ENCODE measurements at regions not wholly inside any gene's neighbourhood (a gene's known extent, or its start where the extent isn't known, plus 50 kb on each side); places are given as distances from the start of the nearest gene placed in this dataset.
"Not testable (repeated sequence)": the region's sequence is repeated elsewhere in the genome, so short reads cannot be mapped to it uniquely, and the experiment has no call there.

- Histone ChIP-seq H3K4me1 (no peaks in the 10 kb centered on the region), H3K27ac (no peak overlapping the region), H3K36me3 (no peaks in the 10 kb centered on the region), H3K27me3 (no peaks in the 10 kb centered on the region), H3K4me3 (no peak overlapping the region), H3K9me3 (no peaks in the 10 kb centered on the region)
- ATAC-seq, result no peak
- no peak for TF ChIP-seq CTCF (IDR thresholded peaks at IDR 0.05)
- 33 to 58% methylated on average over 1 of the region's 1 CpG for WGBS, 2 donors
- no peak for DNase-seq
- no peak for FAIRE-seq
- intact Hi-C loops (cut with DNase I), result no loop called here
These were observed 1353.9 kb downstream of the NCAM2 start for GRCh38 chr21:22352088-22352487.

GRCh38 chr21:22355949-22356348, 1357.7 kb downstream of the NCAM2 start:
- no peaks in the 10 kb centered on the region for H3K4me1 ChIP-seq
- WGBS, 2 donors, result 64 to 87% methylated on average over 1 of the region's 1 CpG
- no peak for FAIRE-seq
- intact Hi-C loops (cut with DNase I), result no loop called here
- no peaks in the 10 kb centered on the region for H3K9me3 ChIP-seq
- no peak for ATAC-seq
- H3K4me3 ChIP-seq, result no peak overlapping the region
- H3K27me3 ChIP-seq, result no peaks in the 10 kb centered on the region
- H3K27ac ChIP-seq, result no peak overlapping the region
- no peak for TF ChIP-seq CTCF (IDR thresholded peaks at IDR 0.05)
- DNase-seq, result no peak
- H3K36me3 ChIP-seq, result no peaks in the 10 kb centered on the region

- H3K4me1 ChIP-seq, result no peaks in the 10 kb centered on the region
- no peaks in the 10 kb centered on the region for H3K27me3 ChIP-seq
- intact Hi-C loops (cut with DNase I), result no loop called here
- H3K27ac ChIP-seq, result no peak overlapping the region
- H3K36me3 ChIP-seq, result no peaks in the 10 kb centered on the region
- WGBS, 2 donors, result 49 to 54% methylated on average over 4 of the region's 4 CpGs
- H3K9me3 ChIP-seq, result no peaks in the 10 kb centered on the region
- no peak for FAIRE-seq
- TF ChIP-seq CTCF (IDR thresholded peaks at IDR 0.05), result no peak
- DNase-seq, result no peak
- ATAC-seq, result no peak
- H3K4me3 ChIP-seq, result no peak overlapping the region
These were observed 1358.5 kb downstream of the NCAM2 start for GRCh38 chr21:22356663-22357062.

- FAIRE-seq; H3K9me3 ChIP-seq; ATAC-seq; H3K36me3 ChIP-seq; DNase-seq; intact Hi-C loops (cut with DNase I); H3K27ac ChIP-seq; H3K27me3 ChIP-seq; H3K4me1 ChIP-seq; H3K4me3 ChIP-seq: not testable (repeated sequence)
- WGBS, 2 donors, result 64 to 67% methylated on average over 5 of the region's 5 CpGs
These were observed 1361.4 kb downstream of the NCAM2 start for GRCh38 chr21:22359599-22359998.

GRCh38 chr21:22363504-22363903, 1365.3 kb downstream of the NCAM2 start:
- WGBS, 2 donors, result 61 to 71% methylated on average over 7 of the region's 7 CpGs

More at GRCh38 chr21:22363504-22363903, 1365.3 kb downstream of the NCAM2 start:
- no peak for TF ChIP-seq CTCF (IDR thresholded peaks at IDR 0.05)
- DNase-seq (no peak), ATAC-seq (no peak), FAIRE-seq (no peak)
- H3K27ac ChIP-seq, result no peak overlapping the region
- H3K27me3 ChIP-seq, result no peaks in the 10 kb centered on the region
- H3K4me3 ChIP-seq, result no peak overlapping the region
- intact Hi-C loops (cut with DNase I), result no loop called here
- H3K36me3 ChIP-seq, result no peaks in the 10 kb centered on the region
- H3K9me3 ChIP-seq, result no peaks in the 10 kb centered on the region
- H3K4me1 ChIP-seq, result no peaks in the 10 kb centered on the region
